ENCODE measurements at regions not wholly inside any gene's neighbourhood (a gene's known extent, or its start where the extent isn't known, plus 50 kb on each side); places are given as distances from the start of the nearest gene placed in this dataset.

GRCh38 chr17:34116306-34116705 lies 138.8 kb upstream of the CCL2 start:
- H3K4me1 Mint-ChIP-seq (ENCODE audit: low read depth, unreplicated experiment), result peaks cover 19% of the 10 kb centered on the region
- no peak overlapping the region for H3K27ac Mint-ChIP-seq (ENCODE audit: unreplicated experiment)
- no peak overlapping the region for H3K4me3 Mint-ChIP-seq (ENCODE audit: unreplicated experiment)
- DNase-seq, result no peak
- peaks cover 3% of the 10 kb centered on the region for H3K27me3 Mint-ChIP-seq (ENCODE audit: unreplicated experiment)
- no peaks in the 10 kb centered on the region for H3K36me3 Mint-ChIP-seq (ENCODE audit: unreplicated experiment)
- no peaks in the 10 kb centered on the region for H3K9me3 Mint-ChIP-seq (ENCODE audit: unreplicated experiment)
- TF ChIP-seq, protein P1, sequence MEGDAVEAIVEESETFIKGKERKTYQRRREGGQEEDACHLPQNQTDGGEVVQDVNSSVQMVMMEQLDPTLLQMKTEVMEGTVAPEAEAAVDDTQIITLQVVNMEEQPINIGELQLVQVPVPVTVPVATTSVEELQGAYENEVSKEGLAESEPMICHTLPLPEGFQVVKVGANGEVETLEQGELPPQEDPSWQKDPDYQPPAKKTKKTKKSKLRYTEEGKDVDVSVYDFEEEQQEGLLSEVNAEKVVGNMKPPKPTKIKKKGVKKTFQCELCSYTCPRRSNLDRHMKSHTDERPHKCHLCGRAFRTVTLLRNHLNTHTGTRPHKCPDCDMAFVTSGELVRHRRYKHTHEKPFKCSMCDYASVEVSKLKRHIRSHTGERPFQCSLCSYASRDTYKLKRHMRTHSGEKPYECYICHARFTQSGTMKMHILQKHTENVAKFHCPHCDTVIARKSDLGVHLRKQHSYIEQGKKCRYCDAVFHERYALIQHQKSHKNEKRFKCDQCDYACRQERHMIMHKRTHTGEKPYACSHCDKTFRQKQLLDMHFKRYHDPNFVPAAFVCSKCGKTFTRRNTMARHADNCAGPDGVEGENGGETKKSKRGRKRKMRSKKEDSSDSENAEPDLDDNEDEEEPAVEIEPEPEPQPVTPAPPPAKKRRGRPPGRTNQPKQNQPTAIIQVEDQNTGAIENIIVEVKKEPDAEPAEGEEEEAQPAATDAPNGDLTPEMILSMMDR (IDR thresholded peaks at IDR 0.05; ENCODE audit: partially characterized antibody, unreplicated experiment), result no peak

GRCh38 chr17:34117332-34117731 lies 137.8 kb upstream of the CCL2 start:
- Mint-ChIP-seq H3K36me3 (ENCODE audit: unreplicated experiment) (no peaks in the 10 kb centered on the region), H3K4me3 (ENCODE audit: unreplicated experiment) (no peak overlapping the region), H3K4me1 (ENCODE audit: low read depth, unreplicated experiment) (peaks cover 25% of the 10 kb centered on the region), H3K9me3 (ENCODE audit: unreplicated experiment) (peaks cover 2% of the 10 kb centered on the region), H3K27me3 (ENCODE audit: unreplicated experiment) (peaks cover 3% of the 10 kb centered on the region), H3K27ac (ENCODE audit: unreplicated experiment) (no peak overlapping the region)
- TF ChIP-seq, protein P1 (IDR thresholded peaks at IDR 0.05; ENCODE audit: partially characterized antibody, unreplicated experiment), result no peak
- no peak for DNase-seq

GRCh38 chr17:34117811-34118210 lies 137.3 kb upstream of the CCL2 start:
- Mint-ChIP-seq H3K36me3 (ENCODE audit: unreplicated experiment) (no peaks in the 10 kb centered on the region), H3K27ac (ENCODE audit: unreplicated experiment) (no peak overlapping the region), H3K4me3 (ENCODE audit: unreplicated experiment) (no peak overlapping the region), H3K4me1 (ENCODE audit: low read depth, unreplicated experiment) (peaks cover 30% of the 10 kb centered on the region), H3K9me3 (ENCODE audit: unreplicated experiment) (peaks cover 2% of the 10 kb centered on the region), H3K27me3 (ENCODE audit: unreplicated experiment) (peaks cover 3% of the 10 kb centered on the region)
- no peak for DNase-seq
- TF ChIP-seq, protein P1 (IDR thresholded peaks at IDR 0.05; ENCODE audit: partially characterized antibody, unreplicated experiment), result no peak

GRCh38 chr17:34118564-34118963 lies 136.5 kb upstream of the CCL2 start:
- Mint-ChIP-seq H3K4me1 (ENCODE audit: low read depth, unreplicated experiment) (peaks cover 31% of the 10 kb centered on the region), H3K27me3 (ENCODE audit: unreplicated experiment) (peaks cover 3% of the 10 kb centered on the region), H3K36me3 (ENCODE audit: unreplicated experiment) (no peaks in the 10 kb centered on the region), H3K4me3 (ENCODE audit: unreplicated experiment) (no peak overlapping the region), H3K27ac (ENCODE audit: unreplicated experiment) (no peak overlapping the region), H3K9me3 (ENCODE audit: unreplicated experiment) (peaks cover 2% of the 10 kb centered on the region)
- no peak for DNase-seq
- TF ChIP-seq, protein P1 (IDR thresholded peaks at IDR 0.05; ENCODE audit: partially characterized antibody, unreplicated experiment), result no peak

DNA sequence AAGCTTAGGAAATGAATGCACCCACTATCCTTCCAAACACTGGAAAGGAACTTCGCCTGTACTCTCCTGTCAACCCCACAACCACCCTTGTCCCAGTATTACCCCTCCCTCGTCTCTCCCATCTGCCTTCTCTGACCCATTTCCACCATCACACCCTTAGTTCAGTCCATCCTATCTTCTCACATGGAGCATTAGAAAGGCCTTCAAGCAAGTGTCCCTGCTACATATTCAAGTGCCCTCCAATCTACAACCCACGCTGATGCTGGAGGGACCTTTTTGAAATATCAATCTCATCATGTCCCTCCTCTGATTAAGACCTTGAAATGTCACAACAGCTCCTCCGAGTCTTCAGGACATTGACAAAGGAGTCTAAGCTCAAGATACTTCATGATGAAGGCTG lies 133.8 kb upstream of the CCL2 start:
- Mint-ChIP-seq H3K4me3 (ENCODE audit: unreplicated experiment) (no peak overlapping the region), H3K27me3 (ENCODE audit: unreplicated experiment) (peaks cover 3% of the 10 kb centered on the region), H3K9me3 (ENCODE audit: unreplicated experiment) (peaks cover 2% of the 10 kb centered on the region), H3K27ac (ENCODE audit: unreplicated experiment) (peak overlapping the region; percentile 74), H3K36me3 (ENCODE audit: unreplicated experiment) (no peaks in the 10 kb centered on the region), H3K4me1 (ENCODE audit: low read depth, unreplicated experiment) (peaks cover 34% of the 10 kb centered on the region)
- no peak for DNase-seq
- TF ChIP-seq, protein P1 (IDR thresholded peaks at IDR 0.05; ENCODE audit: partially characterized antibody, unreplicated experiment), result no peak

Measured in glutamatergic neuron (in vitro differentiated cells).